ENCODE measurements at regions not wholly inside any gene's neighbourhood (a gene's known extent, or its start where the extent isn't known, plus 50 kb on each side); places are given as distances from the start of the nearest gene placed in this dataset.

DNA sequence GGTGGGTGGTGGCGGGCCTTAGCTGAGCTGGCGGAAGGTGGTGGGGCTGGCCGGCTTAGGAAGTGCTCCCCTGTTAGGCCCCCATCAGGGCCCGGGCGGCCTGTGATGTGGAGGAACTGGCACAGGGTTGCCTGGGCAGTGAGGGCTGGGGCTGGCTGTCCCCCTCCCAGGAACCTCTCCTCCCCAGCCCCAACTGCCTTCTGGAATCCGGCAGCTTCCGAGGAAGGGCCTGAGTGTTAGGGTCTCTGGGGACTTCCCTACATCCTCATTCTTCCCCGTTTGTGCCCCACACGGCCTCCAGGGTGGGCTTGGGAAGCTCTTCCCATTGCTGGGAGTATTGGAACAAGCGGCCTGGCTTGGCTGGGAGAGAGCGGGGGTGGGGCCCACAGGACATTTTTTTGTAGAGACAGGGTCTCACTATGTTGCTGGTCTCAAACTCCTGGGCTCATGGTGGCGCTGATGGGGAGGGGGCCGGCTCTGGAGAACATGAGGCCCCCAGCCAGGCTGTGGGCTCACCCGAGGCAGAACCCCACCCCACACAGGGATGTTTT is 89.9 kb upstream of the CIBAR2 start:
- TF ChIP-seq, protein P1, sequence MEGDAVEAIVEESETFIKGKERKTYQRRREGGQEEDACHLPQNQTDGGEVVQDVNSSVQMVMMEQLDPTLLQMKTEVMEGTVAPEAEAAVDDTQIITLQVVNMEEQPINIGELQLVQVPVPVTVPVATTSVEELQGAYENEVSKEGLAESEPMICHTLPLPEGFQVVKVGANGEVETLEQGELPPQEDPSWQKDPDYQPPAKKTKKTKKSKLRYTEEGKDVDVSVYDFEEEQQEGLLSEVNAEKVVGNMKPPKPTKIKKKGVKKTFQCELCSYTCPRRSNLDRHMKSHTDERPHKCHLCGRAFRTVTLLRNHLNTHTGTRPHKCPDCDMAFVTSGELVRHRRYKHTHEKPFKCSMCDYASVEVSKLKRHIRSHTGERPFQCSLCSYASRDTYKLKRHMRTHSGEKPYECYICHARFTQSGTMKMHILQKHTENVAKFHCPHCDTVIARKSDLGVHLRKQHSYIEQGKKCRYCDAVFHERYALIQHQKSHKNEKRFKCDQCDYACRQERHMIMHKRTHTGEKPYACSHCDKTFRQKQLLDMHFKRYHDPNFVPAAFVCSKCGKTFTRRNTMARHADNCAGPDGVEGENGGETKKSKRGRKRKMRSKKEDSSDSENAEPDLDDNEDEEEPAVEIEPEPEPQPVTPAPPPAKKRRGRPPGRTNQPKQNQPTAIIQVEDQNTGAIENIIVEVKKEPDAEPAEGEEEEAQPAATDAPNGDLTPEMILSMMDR (IDR thresholded peaks at IDR 0.05): no peak
- TF ChIP-seq POLR2AphosphoS5 (IDR thresholded peaks at IDR 0.05; ENCODE audit: low read depth, low read length): no peak
- TF ChIP-seq, protein P2, sequence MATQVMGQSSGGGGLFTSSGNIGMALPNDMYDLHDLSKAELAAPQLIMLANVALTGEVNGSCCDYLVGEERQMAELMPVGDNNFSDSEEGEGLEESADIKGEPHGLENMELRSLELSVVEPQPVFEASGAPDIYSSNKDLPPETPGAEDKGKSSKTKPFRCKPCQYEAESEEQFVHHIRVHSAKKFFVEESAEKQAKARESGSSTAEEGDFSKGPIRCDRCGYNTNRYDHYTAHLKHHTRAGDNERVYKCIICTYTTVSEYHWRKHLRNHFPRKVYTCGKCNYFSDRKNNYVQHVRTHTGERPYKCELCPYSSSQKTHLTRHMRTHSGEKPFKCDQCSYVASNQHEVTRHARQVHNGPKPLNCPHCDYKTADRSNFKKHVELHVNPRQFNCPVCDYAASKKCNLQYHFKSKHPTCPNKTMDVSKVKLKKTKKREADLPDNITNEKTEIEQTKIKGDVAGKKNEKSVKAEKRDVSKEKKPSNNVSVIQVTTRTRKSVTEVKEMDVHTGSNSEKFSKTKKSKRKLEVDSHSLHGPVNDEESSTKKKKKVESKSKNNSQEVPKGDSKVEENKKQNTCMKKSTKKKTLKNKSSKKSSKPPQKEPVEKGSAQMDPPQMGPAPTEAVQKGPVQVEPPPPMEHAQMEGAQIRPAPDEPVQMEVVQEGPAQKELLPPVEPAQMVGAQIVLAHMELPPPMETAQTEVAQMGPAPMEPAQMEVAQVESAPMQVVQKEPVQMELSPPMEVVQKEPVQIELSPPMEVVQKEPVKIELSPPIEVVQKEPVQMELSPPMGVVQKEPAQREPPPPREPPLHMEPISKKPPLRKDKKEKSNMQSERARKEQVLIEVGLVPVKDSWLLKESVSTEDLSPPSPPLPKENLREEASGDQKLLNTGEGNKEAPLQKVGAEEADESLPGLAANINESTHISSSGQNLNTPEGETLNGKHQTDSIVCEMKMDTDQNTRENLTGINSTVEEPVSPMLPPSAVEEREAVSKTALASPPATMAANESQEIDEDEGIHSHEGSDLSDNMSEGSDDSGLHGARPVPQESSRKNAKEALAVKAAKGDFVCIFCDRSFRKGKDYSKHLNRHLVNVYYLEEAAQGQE (IDR thresholded peaks at IDR 0.05; ENCODE audit: insufficient read depth in 1 of 2, low read depth in 2 of 2, low read length in 1 of 2): no peak
